HCT116 (cell line): ENCODE measurements at regions not wholly inside any gene's neighbourhood (a gene's known extent, or its start where the extent isn't known, plus 50 kb on each side); places are given as distances from the start of the nearest gene placed in this dataset.

ENCODE experiments used
- EZH2 ChIP-seq: fragments of 200-600 bp; sonication (generic); IDR thresholded peaks from 2 replicates; pipeline ENCODE4 v1.6.1; 2017; ENCODE audit warnings: antibody characterized with exemption, mixed run types
- POLR2AphosphoS5 ChIP-seq: IDR thresholded peaks from 2 replicates; pipeline ENCODE4 v1.6.1; 2011; ENCODE audit warnings: mild to moderate bottlenecking, low read depth, low read length, moderate library complexity
- SP1 ChIP-seq: IDR thresholded peaks from 2 replicates; pipeline ENCODE4 v1.6.1; 2012; ENCODE audit warnings: low read depth
- TF ChIP-seq, protein P1 (sequence below), 3 experiments: fragments of 200-600 bp in 1 of 3; sonication (generic) in 1 of 3; IDR thresholded peaks in 2 of 3; conservative IDR thresholded peaks in 1 of 3; 2 replicates each; pipeline ENCODE4 v1.5.1; 2012 to 2017; ENCODE audit warnings: low read depth in 2 of 3, low read length in 2 of 3, antibody characterized with exemption in 1 of 3, borderline replicate concordance in 1 of 3, control low read depth in 1 of 3, mild to moderate bottlenecking in 1 of 3, mixed read lengths in 1 of 3, mixed run types in 1 of 3, moderate library complexity in 1 of 3; ENCODE audit not compliant: insufficient read depth in 1 of 3

DNA sequence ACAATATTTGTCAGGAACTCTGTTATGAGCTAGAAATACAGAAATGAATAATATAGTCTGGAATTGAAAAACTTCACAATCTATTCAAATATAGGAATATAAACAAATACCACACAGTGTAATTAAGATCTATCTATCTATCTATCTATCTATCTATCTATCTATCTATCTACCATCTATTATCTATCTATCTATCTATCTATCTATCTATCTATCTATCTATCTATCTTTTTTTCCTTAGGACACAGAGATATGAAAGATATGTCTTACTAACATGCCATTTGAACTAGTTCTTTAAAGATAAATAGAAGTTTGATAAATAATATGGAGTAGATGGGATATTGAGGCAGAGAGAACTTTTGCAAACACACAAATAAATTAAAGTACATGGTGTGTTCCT lies 357.8 kb downstream of the PARP8 start:
- TF ChIP-seq, protein P1, sequence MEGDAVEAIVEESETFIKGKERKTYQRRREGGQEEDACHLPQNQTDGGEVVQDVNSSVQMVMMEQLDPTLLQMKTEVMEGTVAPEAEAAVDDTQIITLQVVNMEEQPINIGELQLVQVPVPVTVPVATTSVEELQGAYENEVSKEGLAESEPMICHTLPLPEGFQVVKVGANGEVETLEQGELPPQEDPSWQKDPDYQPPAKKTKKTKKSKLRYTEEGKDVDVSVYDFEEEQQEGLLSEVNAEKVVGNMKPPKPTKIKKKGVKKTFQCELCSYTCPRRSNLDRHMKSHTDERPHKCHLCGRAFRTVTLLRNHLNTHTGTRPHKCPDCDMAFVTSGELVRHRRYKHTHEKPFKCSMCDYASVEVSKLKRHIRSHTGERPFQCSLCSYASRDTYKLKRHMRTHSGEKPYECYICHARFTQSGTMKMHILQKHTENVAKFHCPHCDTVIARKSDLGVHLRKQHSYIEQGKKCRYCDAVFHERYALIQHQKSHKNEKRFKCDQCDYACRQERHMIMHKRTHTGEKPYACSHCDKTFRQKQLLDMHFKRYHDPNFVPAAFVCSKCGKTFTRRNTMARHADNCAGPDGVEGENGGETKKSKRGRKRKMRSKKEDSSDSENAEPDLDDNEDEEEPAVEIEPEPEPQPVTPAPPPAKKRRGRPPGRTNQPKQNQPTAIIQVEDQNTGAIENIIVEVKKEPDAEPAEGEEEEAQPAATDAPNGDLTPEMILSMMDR (IDR thresholded peaks at IDR 0.05 in 2 of 3, conservative IDR thresholded peaks at IDR 0.05 in 1 of 3; ENCODE audit: borderline replicate concordance in 1 of 3, insufficient read depth in 1 of 3, low read depth in 2 of 3, low read length in 2 of 3): no peak
- TF ChIP-seq EZH2 (no peak), POLR2AphosphoS5 (no peak), SP1 (no peak)
